MM.1S (cell line): ENCODE measurements at regions not wholly inside any gene's neighbourhood (a gene's known extent, or its start where the extent isn't known, plus 50 kb on each side); places are given as distances from the start of the nearest gene placed in this dataset.

Experiments
- DNase-seq: peaks from one replicate; pipeline ENCODE4 v3.0.0-alpha.2; 2015
- H2AFZ ChIP-seq: fragments of 300-600 bp; sonication (generic); 2 replicates; pipeline ENCODE4 v1.6.0; 2016; ENCODE audit warnings: antibody characterized with exemption, low read length
- H3F3A ChIP-seq: fragments of 300-600 bp; sonication (generic); 2 replicates; pipeline ENCODE4 v1.6.1; 2016; ENCODE audit warnings: mild to moderate bottlenecking, antibody characterized with exemption, low read length, moderate library complexity, mixed read lengths; ENCODE audit not compliant: insufficient read depth
- H3K27ac ChIP-seq: fragments of 300-600 bp; sonication (generic); 2 replicates; pipeline ENCODE4 v1.5.1; 2016; ENCODE audit warnings: mild to moderate bottlenecking, low read length
- H3K27me3 ChIP-seq: fragments of 300-600 bp; sonication (generic); replicated peaks from 2 replicates; pipeline ENCODE4 v1.6.0; 2016; ENCODE audit warnings: low read length; ENCODE audit not compliant: insufficient read depth
- H3K36me3 ChIP-seq: fragments of 300-600 bp; sonication (generic); replicated peaks from 2 replicates; pipeline ENCODE4 v1.6.1; 2016; ENCODE audit warnings: mild to moderate bottlenecking, low read length, mixed read lengths; ENCODE audit not compliant: insufficient read depth
- H3K4me1 ChIP-seq: fragments of 300-600 bp; sonication (generic); 2 replicates; pipeline ENCODE4 v1.6.1; 2016; ENCODE audit warnings: low read length, mixed read lengths
- H3K4me2 ChIP-seq: fragments of 300-600 bp; sonication (generic); 2 replicates; pipeline ENCODE4 v1.6.0; 2016; ENCODE audit warnings: low read depth, low read length
- H3K4me3 ChIP-seq: fragments of 300-600 bp; sonication (generic); 2 replicates; pipeline ENCODE4 v1.5.1; 2016; ENCODE audit warnings: low read length, mixed read lengths
- H3K79me2 ChIP-seq: fragments of 300-600 bp; sonication (generic); 2 replicates; pipeline ENCODE4 v1.6.1; 2016; ENCODE audit warnings: mixed run types, low read length, mixed read lengths
- H3K9ac ChIP-seq: fragments of 300-600 bp; sonication (generic); 2 replicates; pipeline ENCODE4 v1.6.1; 2016; ENCODE audit warnings: low read length, mixed read lengths
- H3K9me2 ChIP-seq: fragments of 300-600 bp; sonication (generic); replicated peaks from 2 replicates; pipeline ENCODE4 v1.6.1; 2016; ENCODE audit warnings: mild to moderate bottlenecking, low read length, mixed read lengths; ENCODE audit not compliant: insufficient read depth
- H3K9me3 ChIP-seq: fragments of 300-600 bp; sonication (generic); replicated peaks from 2 replicates; pipeline ENCODE4 v1.6.1; 2016; ENCODE audit warnings: mild to moderate bottlenecking, low read length, mixed read lengths; ENCODE audit not compliant: insufficient read depth
- H4K20me1 ChIP-seq: fragments of 300-600 bp; sonication (generic); 2 replicates; pipeline ENCODE4 v1.6.1; 2016; ENCODE audit warnings: mild to moderate bottlenecking, low read length, moderate library complexity, mixed read lengths; ENCODE audit not compliant: insufficient read depth
- CTCF ChIP-seq: fragments of 300-600 bp; sonication (generic); IDR thresholded peaks from 2 replicates; pipeline ENCODE4 v1.5.1; 2016; ENCODE audit warnings: antibody characterized with exemption, low read length, mixed read lengths
- EZH2 ChIP-seq: fragments of 300-600 bp; sonication (generic); optimal IDR thresholded peaks from 2 replicates; pipeline ENCODE3; 2017; ENCODE audit warnings: low read depth, mild to moderate bottlenecking, antibody characterized with exemption, low read length, mixed read lengths
- EZH2phosphoT487 ChIP-seq: fragments of 300-600 bp; sonication (generic); IDR thresholded peaks from 2 replicates; pipeline ENCODE4 v1.6.1; 2018; ENCODE audit warnings: antibody characterized with exemption, low read length

GRCh38 chr10:33609546-33609945 is 275.1 kb upstream of the NRP1 start:
- H3K4me1 ChIP-seq, result 0 out of 2 replicates have a peak, but pooled peaks cover 7% of the 10 kb centered on the region
- no peaks in the 10 kb centered on the region for H3K79me2 ChIP-seq
- H3K27ac ChIP-seq, result no peak overlapping the region
- H3K9me3 ChIP-seq, result no peaks in the 10 kb centered on the region
- no peak overlapping the region for H3K4me2 ChIP-seq
- H4K20me1 ChIP-seq, result no peaks in the 10 kb centered on the region
- DNase-seq, result no peak
- H3K9me2 ChIP-seq, result no peaks in the 10 kb centered on the region
- no peaks in the 10 kb centered on the region for H3F3A ChIP-seq
- TF ChIP-seq EZH2phosphoT487 (no peak), CTCF (no peak), EZH2 (no peak)
- H3K27me3 ChIP-seq, result no peaks in the 10 kb centered on the region
- no peak overlapping the region for H3K9ac ChIP-seq
- H2AFZ ChIP-seq, result no peak overlapping the region
- no peak overlapping the region for H3K4me3 ChIP-seq
- no peaks in the 10 kb centered on the region for H3K36me3 ChIP-seq

- Histone ChIP-seq H3K27me3 (no peaks in the 10 kb centered on the region), H3K4me3 (no peak overlapping the region), H3K27ac (no peak overlapping the region), H3K4me1 (no peaks in the 10 kb centered on the region), H3K9me2 (no peaks in the 10 kb centered on the region), H3K4me2 (no peak overlapping the region), H3K36me3 (no peaks in the 10 kb centered on the region), H3F3A (no peaks in the 10 kb centered on the region), H3K79me2 (no peaks in the 10 kb centered on the region), H3K9me3 (no peaks in the 10 kb centered on the region), H2AFZ (no peak overlapping the region), H3K9ac (no peak overlapping the region), H4K20me1 (no peaks in the 10 kb centered on the region)
- no peak for DNase-seq
- TF ChIP-seq EZH2phosphoT487 (no peak), EZH2 (no peak), CTCF (no peak)
Observed at GRCh38 chr10:33602278-33602677, 267.8 kb upstream of the NRP1 start.

GRCh38 chr10:33600381-33600780 is 265.9 kb upstream of the NRP1 start:
- Histone ChIP-seq H3K36me3 (no peaks in the 10 kb centered on the region), H3K27me3 (no peaks in the 10 kb centered on the region), H4K20me1 (no peaks in the 10 kb centered on the region), H3F3A (no peaks in the 10 kb centered on the region), H3K4me3 (no peak overlapping the region), H3K4me1 (no peaks in the 10 kb centered on the region), H3K27ac (no peak overlapping the region), H3K4me2 (no peak overlapping the region), H3K9me2 (no peaks in the 10 kb centered on the region), H3K9ac (no peak overlapping the region), H3K79me2 (no peaks in the 10 kb centered on the region), H2AFZ (no peak overlapping the region), H3K9me3 (no peaks in the 10 kb centered on the region)
- TF ChIP-seq EZH2phosphoT487 (no peak), CTCF (no peak), EZH2 (no peak)
- no peak for DNase-seq

GRCh38 chr10:33596422-33596821 is 262.0 kb upstream of the NRP1 start:
- Histone ChIP-seq H3K9me3 (no peaks in the 10 kb centered on the region), H3K4me1 (no peaks in the 10 kb centered on the region), H3K27me3 (no peaks in the 10 kb centered on the region), H3K9me2 (no peaks in the 10 kb centered on the region), H3F3A (no peaks in the 10 kb centered on the region), H3K27ac (no peak overlapping the region), H3K79me2 (no peaks in the 10 kb centered on the region), H3K36me3 (no peaks in the 10 kb centered on the region), H3K4me3 (no peak overlapping the region), H3K4me2 (no peak overlapping the region), H4K20me1 (no peaks in the 10 kb centered on the region), H3K9ac (no peak overlapping the region), H2AFZ (no peak overlapping the region)
- TF ChIP-seq CTCF, result no peak
- no peak for TF ChIP-seq EZH2phosphoT487
- no peak for TF ChIP-seq EZH2
- DNase-seq, result no peak
